B cell (primary cell): ENCODE measurements at regions not wholly inside any gene's neighbourhood (a gene's known extent, or its start where the extent isn't known, plus 50 kb on each side); places are given as distances from the start of the nearest gene placed in this dataset.

Experiments used
- EZH2 ChIP-seq: IDR thresholded peaks from 2 replicates; pipeline ENCODE4 v1.6.1; 2012; ENCODE audit warnings: borderline replicate concordance, low read depth, mild to moderate bottlenecking, moderate library complexity, low read length; ENCODE audit not compliant: insufficient read depth, poor library complexity, severe bottlenecking
- TF ChIP-seq, protein P1 (sequence below): fragments of 200-600 bp; IDR thresholded peaks from one replicate; pipeline ENCODE4 v1.8.0; 2022; ENCODE audit warnings: antibody characterized with exemption, mild to moderate bottlenecking

DNA sequence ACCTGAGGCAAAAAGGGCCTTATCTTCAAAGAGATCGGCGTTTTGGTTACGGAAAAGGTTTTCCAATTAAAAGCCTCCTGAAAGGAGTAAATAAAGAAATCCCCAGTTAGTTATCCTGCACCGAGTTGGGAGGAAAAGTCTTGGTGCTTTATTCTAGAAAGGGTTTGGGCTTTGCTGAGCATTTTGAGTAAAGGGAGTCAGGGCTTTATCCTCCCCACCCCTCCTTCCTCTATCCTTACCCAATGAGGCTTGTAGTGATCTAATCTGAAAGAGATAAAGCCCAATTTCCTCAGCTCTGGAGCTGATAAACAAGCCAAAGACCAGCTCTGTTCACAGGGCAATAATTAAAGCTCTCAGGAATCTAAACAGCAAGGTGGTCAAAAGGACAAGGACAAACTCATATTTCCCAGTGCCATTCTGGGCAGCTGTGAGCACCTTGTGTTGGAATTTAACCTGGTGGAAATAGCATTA, 188.9 kb upstream of the TSC22D1 start:
- TF ChIP-seq, protein P1, sequence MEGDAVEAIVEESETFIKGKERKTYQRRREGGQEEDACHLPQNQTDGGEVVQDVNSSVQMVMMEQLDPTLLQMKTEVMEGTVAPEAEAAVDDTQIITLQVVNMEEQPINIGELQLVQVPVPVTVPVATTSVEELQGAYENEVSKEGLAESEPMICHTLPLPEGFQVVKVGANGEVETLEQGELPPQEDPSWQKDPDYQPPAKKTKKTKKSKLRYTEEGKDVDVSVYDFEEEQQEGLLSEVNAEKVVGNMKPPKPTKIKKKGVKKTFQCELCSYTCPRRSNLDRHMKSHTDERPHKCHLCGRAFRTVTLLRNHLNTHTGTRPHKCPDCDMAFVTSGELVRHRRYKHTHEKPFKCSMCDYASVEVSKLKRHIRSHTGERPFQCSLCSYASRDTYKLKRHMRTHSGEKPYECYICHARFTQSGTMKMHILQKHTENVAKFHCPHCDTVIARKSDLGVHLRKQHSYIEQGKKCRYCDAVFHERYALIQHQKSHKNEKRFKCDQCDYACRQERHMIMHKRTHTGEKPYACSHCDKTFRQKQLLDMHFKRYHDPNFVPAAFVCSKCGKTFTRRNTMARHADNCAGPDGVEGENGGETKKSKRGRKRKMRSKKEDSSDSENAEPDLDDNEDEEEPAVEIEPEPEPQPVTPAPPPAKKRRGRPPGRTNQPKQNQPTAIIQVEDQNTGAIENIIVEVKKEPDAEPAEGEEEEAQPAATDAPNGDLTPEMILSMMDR: no peak
- TF ChIP-seq EZH2: no peak
